ENCODE measurements at regions not wholly inside any gene's neighbourhood (a gene's known extent, or its start where the extent isn't known, plus 50 kb on each side); places are given as distances from the start of the nearest gene placed in this dataset.

GRCh38 chr11:109034339-109034696 is 369.4 kb downstream of the DDX10 start (continued):
- TF ChIP-seq CTCF (IDR thresholded peaks at IDR 0.05 in 2 of 3, conservative IDR thresholded peaks at IDR 0.05 in 1 of 3; ENCODE audit: insufficient read depth in 2 of 3, low read depth in 1 of 3, low read length in 3 of 3) (no peak), ZBTB7A (IDR thresholded peaks at IDR 0.05; ENCODE audit: borderline replicate concordance, control insufficient read depth, low read depth, low read length) (no peak), HOMEZ (CRISPR knock-in tag; IDR thresholded peaks at IDR 0.05) (no peak), RERE (CRISPR knock-in tag; IDR thresholded peaks at IDR 0.05; ENCODE audit: borderline replicate concordance) (no peak), ZNF197 (CRISPR knock-in tag; IDR thresholded peaks at IDR 0.05; ENCODE audit: low read depth) (no peak)
- TF ChIP-seq, protein P1, sequence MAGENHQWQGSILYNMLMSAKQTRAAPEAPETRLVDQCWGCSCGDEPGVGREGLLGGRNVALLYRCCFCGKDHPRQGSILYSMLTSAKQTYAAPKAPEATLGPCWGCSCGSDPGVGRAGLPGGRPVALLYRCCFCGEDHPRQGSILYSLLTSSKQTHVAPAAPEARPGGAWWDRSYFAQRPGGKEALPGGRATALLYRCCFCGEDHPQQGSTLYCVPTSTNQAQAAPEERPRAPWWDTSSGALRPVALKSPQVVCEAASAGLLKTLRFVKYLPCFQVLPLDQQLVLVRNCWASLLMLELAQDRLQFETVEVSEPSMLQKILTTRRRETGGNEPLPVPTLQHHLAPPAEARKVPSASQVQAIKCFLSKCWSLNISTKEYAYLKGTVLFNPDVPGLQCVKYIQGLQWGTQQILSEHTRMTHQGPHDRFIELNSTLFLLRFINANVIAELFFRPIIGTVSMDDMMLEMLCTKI (IDR thresholded peaks at IDR 0.05; ENCODE audit: partially characterized antibody), result no peak
- TF ChIP-seq, protein P2, sequence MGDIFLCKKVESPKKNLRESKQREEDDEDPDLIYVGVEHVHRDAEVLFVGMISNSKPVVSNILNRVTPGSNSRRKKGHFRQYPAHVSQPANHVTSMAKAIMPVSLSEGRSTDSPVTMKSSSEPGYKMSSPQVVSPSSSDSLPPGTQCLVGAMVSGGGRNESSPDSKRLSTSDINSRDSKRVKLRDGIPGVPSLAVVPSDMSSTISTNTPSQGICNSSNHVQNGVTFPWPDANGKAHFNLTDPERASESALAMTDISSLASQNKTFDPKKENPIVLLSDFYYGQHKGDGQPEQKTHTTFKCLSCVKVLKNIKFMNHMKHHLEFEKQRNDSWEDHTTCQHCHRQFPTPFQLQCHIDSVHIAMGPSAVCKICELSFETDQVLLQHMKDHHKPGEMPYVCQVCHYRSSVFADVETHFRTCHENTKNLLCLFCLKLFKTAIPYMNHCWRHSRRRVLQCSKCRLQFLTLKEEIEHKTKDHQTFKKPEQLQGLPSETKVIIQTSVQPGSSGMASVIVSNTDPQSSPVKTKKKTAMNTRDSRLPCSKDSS (IDR thresholded peaks at IDR 0.05; ENCODE audit: low read depth, partially characterized antibody), result no peak
